ENCODE measurements at regions not wholly inside any gene's neighbourhood (a gene's known extent, or its start where the extent isn't known, plus 50 kb on each side); places are given as distances from the start of the nearest gene placed in this dataset.

DNA sequence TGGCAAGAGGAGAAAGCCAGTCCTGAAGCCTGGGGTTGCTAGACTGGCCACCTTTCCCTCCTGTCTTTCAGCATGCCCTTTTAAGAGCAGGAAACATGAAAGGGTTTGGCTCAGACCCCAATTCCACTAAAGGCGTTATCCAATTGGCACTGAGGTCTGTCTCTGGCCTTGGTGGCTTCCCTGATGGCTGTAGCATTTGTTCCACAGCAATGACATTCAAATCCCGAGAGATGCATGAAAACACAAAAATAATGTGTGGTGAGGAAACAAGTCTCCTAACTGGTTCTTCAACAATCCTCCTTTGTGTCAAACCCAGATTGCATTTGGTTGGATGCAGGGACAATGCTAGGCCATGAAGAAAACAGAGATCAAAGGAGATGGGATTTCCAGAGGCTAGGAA, 56.5 kb upstream of the ADTRP start:
- Histone ChIP-seq H3K9me1 (ENCODE audit: control insufficient read depth, extremely low read depth, insufficient read depth, low read length) (no peaks in the 10 kb centered on the region), H3K4me2 (ENCODE audit: control insufficient read depth, extremely low read depth, insufficient read depth, low read depth, low read length) (no peak overlapping the region), H3K79me2 (ENCODE audit: control insufficient read depth, insufficient read depth, low read length) (no peaks in the 10 kb centered on the region), H4K20me1 (ENCODE audit: control insufficient read depth, extremely low read depth, insufficient read depth, low read length) (no peaks in the 10 kb centered on the region), H2AFZ (ENCODE audit: control insufficient read depth, low read length) (no peak overlapping the region), H3K27me3 (ENCODE audit: control insufficient read depth, extremely low read depth, insufficient read depth, low read length) (no peaks in the 10 kb centered on the region), H3K36me3 (ENCODE audit: control insufficient read depth in 2 of 2, extremely low read depth in 1 of 2, insufficient read depth in 2 of 2, low read length in 2 of 2) (no peaks in the 10 kb centered on the region), H3K27ac (ENCODE audit: control insufficient read depth, insufficient read depth, low read length) (no peak overlapping the region), H3K9ac (ENCODE audit: control insufficient read depth, extremely low read depth, insufficient read depth, low read length) (no peak overlapping the region), H3K9me3 (ENCODE audit: control insufficient read depth, low read depth, low read length) (no peaks in the 10 kb centered on the region), H3K4me3 (ENCODE audit: control insufficient read depth in 2 of 3, extremely low read depth in 1 of 3, insufficient read depth in 2 of 3, low read depth in 1 of 3, low read length in 3 of 3) (no peak overlapping the region), H3K4me1 (ENCODE audit: control insufficient read depth, extremely low read depth, insufficient read depth, low read length) (peaks cover 5% of the 10 kb centered on the region)
- DNase-seq (ENCODE audit: low read depth, low spot score), result no peak
- dilution Hi-C loops (cut with MboI; ENCODE audit: extremely low pct_ligation_motif_present, low sequenced_read_pairs), result no loop called here
- TF ChIP-seq, protein P1, sequence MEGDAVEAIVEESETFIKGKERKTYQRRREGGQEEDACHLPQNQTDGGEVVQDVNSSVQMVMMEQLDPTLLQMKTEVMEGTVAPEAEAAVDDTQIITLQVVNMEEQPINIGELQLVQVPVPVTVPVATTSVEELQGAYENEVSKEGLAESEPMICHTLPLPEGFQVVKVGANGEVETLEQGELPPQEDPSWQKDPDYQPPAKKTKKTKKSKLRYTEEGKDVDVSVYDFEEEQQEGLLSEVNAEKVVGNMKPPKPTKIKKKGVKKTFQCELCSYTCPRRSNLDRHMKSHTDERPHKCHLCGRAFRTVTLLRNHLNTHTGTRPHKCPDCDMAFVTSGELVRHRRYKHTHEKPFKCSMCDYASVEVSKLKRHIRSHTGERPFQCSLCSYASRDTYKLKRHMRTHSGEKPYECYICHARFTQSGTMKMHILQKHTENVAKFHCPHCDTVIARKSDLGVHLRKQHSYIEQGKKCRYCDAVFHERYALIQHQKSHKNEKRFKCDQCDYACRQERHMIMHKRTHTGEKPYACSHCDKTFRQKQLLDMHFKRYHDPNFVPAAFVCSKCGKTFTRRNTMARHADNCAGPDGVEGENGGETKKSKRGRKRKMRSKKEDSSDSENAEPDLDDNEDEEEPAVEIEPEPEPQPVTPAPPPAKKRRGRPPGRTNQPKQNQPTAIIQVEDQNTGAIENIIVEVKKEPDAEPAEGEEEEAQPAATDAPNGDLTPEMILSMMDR (optimal IDR thresholded peaks at IDR 0.05 in 1 of 3, IDR thresholded peaks at IDR 0.05 in 1 of 3, conservative IDR thresholded peaks at IDR 0.05 in 1 of 3; ENCODE audit: extremely low read depth in 1 of 3, insufficient read depth in 2 of 3, low read length in 3 of 3), result no peak
- TF ChIP-seq EZH2 (IDR thresholded peaks at IDR 0.05; ENCODE audit: low read length), result no peak
- no peak for FAIRE-seq

DNA sequence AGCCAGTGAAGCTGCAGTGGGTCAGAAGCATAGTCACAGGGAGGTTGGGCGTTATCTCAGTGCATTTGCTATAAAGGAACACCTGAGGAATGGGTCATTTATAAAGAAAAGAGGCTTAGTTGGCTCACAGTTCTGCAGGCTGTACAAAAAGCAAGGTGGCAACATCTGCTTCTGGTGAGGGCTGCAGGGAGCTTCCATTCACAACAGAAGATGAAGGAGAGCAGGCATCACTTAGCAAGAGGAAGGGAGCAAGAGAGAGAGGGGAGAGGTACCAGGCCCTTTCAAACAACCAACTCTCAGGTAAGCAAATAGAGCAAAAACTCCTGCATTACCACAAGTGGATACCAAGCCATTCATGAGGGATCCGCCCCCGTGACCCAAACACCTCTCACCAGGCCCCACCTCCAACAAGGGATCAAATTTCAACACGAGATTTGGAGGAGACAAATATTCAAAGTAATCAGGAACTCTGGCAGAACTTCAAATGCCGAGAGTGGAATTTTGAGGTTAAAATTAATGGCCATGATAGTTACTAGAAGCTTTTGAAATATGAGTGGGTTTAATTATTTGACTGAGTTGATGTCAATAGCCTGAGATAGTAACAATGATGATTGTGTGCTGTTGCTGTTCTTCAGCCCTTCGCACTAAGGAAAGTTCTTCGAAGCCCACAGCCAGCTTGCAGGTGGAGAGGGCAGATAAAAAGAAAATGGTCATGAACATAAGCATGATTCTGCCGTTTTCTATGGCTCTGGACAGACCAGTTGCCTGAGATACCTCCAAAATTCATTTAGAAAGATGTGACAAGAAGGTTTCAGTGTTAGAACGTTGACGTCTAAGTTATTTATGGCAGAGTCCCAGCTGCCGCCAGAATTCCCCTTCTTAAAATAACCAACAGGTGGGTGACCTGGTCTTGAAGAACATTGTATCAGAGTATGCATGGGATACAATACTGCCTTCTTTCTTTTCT, 55.3 kb upstream of the ADTRP start:
- Histone ChIP-seq H3K36me3 (ENCODE audit: control insufficient read depth in 2 of 2, extremely low read depth in 1 of 2, insufficient read depth in 2 of 2, low read length in 2 of 2) (no peaks in the 10 kb centered on the region), H3K9me1 (ENCODE audit: control insufficient read depth, extremely low read depth, insufficient read depth, low read length) (no peaks in the 10 kb centered on the region), H3K79me2 (ENCODE audit: control insufficient read depth, insufficient read depth, low read length) (no peaks in the 10 kb centered on the region), H2AFZ (ENCODE audit: control insufficient read depth, low read length) (no peak overlapping the region), H3K4me1 (ENCODE audit: control insufficient read depth, extremely low read depth, insufficient read depth, low read length) (peaks cover 5% of the 10 kb centered on the region), H3K27me3 (ENCODE audit: control insufficient read depth, extremely low read depth, insufficient read depth, low read length) (no peaks in the 10 kb centered on the region), H3K9me3 (ENCODE audit: control insufficient read depth, low read depth, low read length) (no peaks in the 10 kb centered on the region), H3K9ac (ENCODE audit: control insufficient read depth, extremely low read depth, insufficient read depth, low read length) (no peak overlapping the region), H4K20me1 (ENCODE audit: control insufficient read depth, extremely low read depth, insufficient read depth, low read length) (no peaks in the 10 kb centered on the region), H3K4me3 (ENCODE audit: control insufficient read depth in 2 of 3, extremely low read depth in 1 of 3, insufficient read depth in 2 of 3, low read depth in 1 of 3, low read length in 3 of 3) (no peak overlapping the region), H3K27ac (ENCODE audit: control insufficient read depth, insufficient read depth, low read length) (no peak overlapping the region), H3K4me2 (ENCODE audit: control insufficient read depth, extremely low read depth, insufficient read depth, low read depth, low read length) (no peak overlapping the region)
- FAIRE-seq (peak; percentile 20), DNase-seq (ENCODE audit: low read depth, low spot score) (no peak)
- dilution Hi-C loops (cut with MboI; ENCODE audit: extremely low pct_ligation_motif_present, low sequenced_read_pairs), result no loop called here
- TF ChIP-seq, protein P1 (optimal IDR thresholded peaks at IDR 0.05 in 1 of 3, IDR thresholded peaks at IDR 0.05 in 1 of 3, conservative IDR thresholded peaks at IDR 0.05 in 1 of 3; ENCODE audit: extremely low read depth in 1 of 3, insufficient read depth in 2 of 3, low read length in 3 of 3), result no peak
- TF ChIP-seq EZH2 (IDR thresholded peaks at IDR 0.05; ENCODE audit: low read length), result no peak
